ENCODE measurements at regions not wholly inside any gene's neighbourhood (a gene's known extent, or its start where the extent isn't known, plus 50 kb on each side); places are given as distances from the start of the nearest gene placed in this dataset.
A peak's percentile ranks its signal among the peaks of the same experiment; 100 is the strongest.

- no peak overlapping the region for H3K27ac ChIP-seq
- TF ChIP-seq CTCF (conservative IDR thresholded peaks at IDR 0.05) = no peak
These were observed 308.8 kb downstream of the HHIPL2 start for GRCh38 chr1:222239130-222239529.

GRCh38 chr1:222234351-222234750, 313.6 kb downstream of the HHIPL2 start:
- no peak overlapping the region for H3K27ac ChIP-seq
- TF ChIP-seq ZFX (IDR thresholded peaks at IDR 0.05) (no peak), CTCF (conservative IDR thresholded peaks at IDR 0.05) (no peak)

GRCh38 chr1:222233444-222234158, 314.3 kb downstream of the HHIPL2 start:
- TF ChIP-seq ZFX (IDR thresholded peaks at IDR 0.05) (no peak), CTCF (conservative IDR thresholded peaks at IDR 0.05) (peak; percentile 30)
- no peak overlapping the region for H3K27ac ChIP-seq

GRCh38 chr1:222232842-222233241, 315.1 kb downstream of the HHIPL2 start:
- no peak for TF ChIP-seq ZFX (IDR thresholded peaks at IDR 0.05)
- no peak for TF ChIP-seq CTCF (conservative IDR thresholded peaks at IDR 0.05)
- H3K27ac ChIP-seq = no peak overlapping the region

GRCh38 chr1:222229672-222230312, 318.1 kb downstream of the HHIPL2 start:
- TF ChIP-seq ZFX (IDR thresholded peaks at IDR 0.05) (no peak), CTCF (conservative IDR thresholded peaks at IDR 0.05) (no peak)
- H3K27ac ChIP-seq = no peak overlapping the region

- no peak for TF ChIP-seq CTCF (conservative IDR thresholded peaks at IDR 0.05)
- no peak for TF ChIP-seq ZFX (IDR thresholded peaks at IDR 0.05)
- H3K27ac ChIP-seq = no peak overlapping the region
These were observed 322.6 kb downstream of the HHIPL2 start for GRCh38 chr1:222225316-222225691.

GRCh38 chr1:222224636-222225315, 323.1 kb downstream of the HHIPL2 start:
- TF ChIP-seq CTCF (conservative IDR thresholded peaks at IDR 0.05) = no peak
- no peak for TF ChIP-seq ZFX (IDR thresholded peaks at IDR 0.05)

More at GRCh38 chr1:222224636-222225315, 323.1 kb downstream of the HHIPL2 start:
- H3K27ac ChIP-seq = no peak overlapping the region

Data from C4-2B (cell line).